Sigmoid colon (tissue), 4 donors: ENCODE measurements at regions not wholly inside any gene's neighbourhood (a gene's known extent, or its start where the extent isn't known, plus 50 kb on each side); places are given as distances from the start of the nearest gene placed in this dataset.

Source experiments
- EP300 ChIP-seq, 4 donors: sonication (generic); formaldehyde crosslinking; IDR thresholded peaks; one replicate each; pipeline ENCODE4 v1.6.1; 2017; ENCODE audit warnings: antibody characterized with exemption in 4 of 4
- POLR2A ChIP-seq, 2 donors: fragments of 450-650 bp; IDR thresholded peaks; one replicate each; pipeline ENCODE4 v1.6.1; 2016; ENCODE audit warnings: antibody characterized with exemption in 2 of 2, mild to moderate bottlenecking in 2 of 2, moderate library complexity in 2 of 2
- TF ChIP-seq, protein P1 (sequence below), 4 experiments: fragments of 450-650 bp in 3 of 4; fragments of 200-600 bp in 1 of 4; IDR thresholded peaks; one replicate each; pipeline ENCODE4 v1.5.1; 2016 to 2019; ENCODE audit warnings: antibody characterized with exemption in 4 of 4, mild to moderate bottlenecking in 3 of 4, moderate library complexity in 2 of 4

GRCh38 chr7:12085516-12085915 lies 125.6 kb upstream of the TMEM106B start:
- TF ChIP-seq, protein P1, sequence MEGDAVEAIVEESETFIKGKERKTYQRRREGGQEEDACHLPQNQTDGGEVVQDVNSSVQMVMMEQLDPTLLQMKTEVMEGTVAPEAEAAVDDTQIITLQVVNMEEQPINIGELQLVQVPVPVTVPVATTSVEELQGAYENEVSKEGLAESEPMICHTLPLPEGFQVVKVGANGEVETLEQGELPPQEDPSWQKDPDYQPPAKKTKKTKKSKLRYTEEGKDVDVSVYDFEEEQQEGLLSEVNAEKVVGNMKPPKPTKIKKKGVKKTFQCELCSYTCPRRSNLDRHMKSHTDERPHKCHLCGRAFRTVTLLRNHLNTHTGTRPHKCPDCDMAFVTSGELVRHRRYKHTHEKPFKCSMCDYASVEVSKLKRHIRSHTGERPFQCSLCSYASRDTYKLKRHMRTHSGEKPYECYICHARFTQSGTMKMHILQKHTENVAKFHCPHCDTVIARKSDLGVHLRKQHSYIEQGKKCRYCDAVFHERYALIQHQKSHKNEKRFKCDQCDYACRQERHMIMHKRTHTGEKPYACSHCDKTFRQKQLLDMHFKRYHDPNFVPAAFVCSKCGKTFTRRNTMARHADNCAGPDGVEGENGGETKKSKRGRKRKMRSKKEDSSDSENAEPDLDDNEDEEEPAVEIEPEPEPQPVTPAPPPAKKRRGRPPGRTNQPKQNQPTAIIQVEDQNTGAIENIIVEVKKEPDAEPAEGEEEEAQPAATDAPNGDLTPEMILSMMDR (IDR thresholded peaks at IDR 0.05): no peak
- TF ChIP-seq POLR2A (IDR thresholded peaks at IDR 0.05) (no peak), EP300 (IDR thresholded peaks at IDR 0.05) (no peak)
